ENCODE measurements at regions not wholly inside any gene's neighbourhood (a gene's known extent, or its start where the extent isn't known, plus 50 kb on each side); places are given as distances from the start of the nearest gene placed in this dataset.

- no peak for DNase-seq
Observed at GRCh38 chr16:50953290-50953689, 197.8 kb downstream of the SALL1 start.

- no peak for DNase-seq
Observed at GRCh38 chr16:50950955-50951354, 200.1 kb downstream of the SALL1 start.

GRCh38 chr16:50948268-50948930, 202.7 kb downstream of the SALL1 start:
- no peak for DNase-seq

GRCh38 chr16:50947826-50948225, 203.2 kb downstream of the SALL1 start:
- no peak for DNase-seq

GRCh38 chr16:50946606-50947005, 204.5 kb downstream of the SALL1 start:
- DNase-seq, result no peak

- no peak for DNase-seq
Observed at GRCh38 chr16:50946098-50946497, 204.2 kb downstream of the CYLD start.

- DNase-seq, result no peak
Observed at GRCh38 chr16:50945171-50945570, 203.3 kb downstream of the CYLD start.

GRCh38 chr16:50944436-50944835, 202.6 kb downstream of the CYLD start:
- no peak for DNase-seq

- no peak for DNase-seq
Observed at GRCh38 chr16:50944033-50944432, 202.1 kb downstream of the CYLD start.

- DNase-seq, result no peak
Observed at GRCh38 chr16:50942143-50942542, 200.3 kb downstream of the CYLD start.

GRCh38 chr16:50941681-50942080, 199.8 kb downstream of the CYLD start:
- no peak for DNase-seq

- DNase-seq, result no peak
Observed at GRCh38 chr16:50940275-50940854, 198.5 kb downstream of the CYLD start.

- no peak for DNase-seq
Observed at GRCh38 chr16:50939356-50939755, 197.5 kb downstream of the CYLD start.

- DNase-seq, result no peak
Observed at GRCh38 chr16:50938932-50939331, 197.0 kb downstream of the CYLD start.

GRCh38 chr16:50933262-50933661, 191.4 kb downstream of the CYLD start:
- no peak for DNase-seq

GRCh38 chr16:50932348-50932935, 190.6 kb downstream of the CYLD start:
- DNase-seq, result no peak

GRCh38 chr16:50928065-50928464, 186.2 kb downstream of the CYLD start:
- DNase-seq, result no peak

GRCh38 chr16:50925758-50926357, 184.0 kb downstream of the CYLD start:
- no peak for DNase-seq

- no peak for DNase-seq
Observed at GRCh38 chr16:50924759-50925545, 183.1 kb downstream of the CYLD start.

- no peak for DNase-seq
Observed at GRCh38 chr16:50917950-50918703, 176.2 kb downstream of the CYLD start.

- no peak for DNase-seq
Observed at GRCh38 chr16:50916040-50916439, 174.2 kb downstream of the CYLD start.

- DNase-seq, result no peak
Observed at GRCh38 chr16:50915120-50915519, 173.2 kb downstream of the CYLD start.

GRCh38 chr16:50910736-50911100, 168.8 kb downstream of the CYLD start:
- DNase-seq, result no peak
